Left ventricle myocardium inferior (tissue), 1 donor: ENCODE measurements at regions not wholly inside any gene's neighbourhood (a gene's known extent, or its start where the extent isn't known, plus 50 kb on each side); places are given as distances from the start of the nearest gene placed in this dataset.
A peak's percentile ranks its signal among the peaks of the same experiment; 100 is the strongest.

Source experiments
- DNase-seq: peaks from one replicate; pipeline ENCODE4 v3.0.0-alpha.2; 2020
- H3K27ac ChIP-seq: fragments of 200-600 bp; replicated peaks from 2 replicates; pipeline ENCODE4 v1.8.0; 2021
- H3K27me3 ChIP-seq: fragments of 200-600 bp; 2 replicates; pipeline ENCODE4 v1.8.0; 2021; ENCODE audit warnings: low read depth
- H3K36me3 ChIP-seq: fragments of 200-600 bp; 2 replicates; pipeline ENCODE4 v1.8.0; 2021
- H3K4me1 ChIP-seq: fragments of 200-600 bp; 2 replicates; pipeline ENCODE4 v1.8.0; 2021
- H3K4me3 ChIP-seq: fragments of 200-600 bp; 2 replicates; pipeline ENCODE4 v1.8.0; 2021; ENCODE audit warnings: mild to moderate bottlenecking, moderate library complexity
- H3K9me3 ChIP-seq: fragments of 200-600 bp; replicated peaks from 2 replicates; pipeline ENCODE4 v1.8.0; 2021
- CTCF ChIP-seq: fragments of 200-600 bp; IDR thresholded peaks from 2 replicates; pipeline ENCODE4 v1.8.0; 2021; ENCODE audit warnings: antibody characterized with exemption, mild to moderate bottlenecking, borderline replicate concordance
- intact Hi-C: fragments of 100-400 bp; cut with micrococcal nuclease; formaldehyde crosslinking; loops from one replicate; pipeline ENCODE4 v1.11.0; 2022
- donor health status: DM: no; HTN: yes; CAD: no; lungs with severe emphysema.

- Histone ChIP-seq H3K4me1 (no peaks in the 10 kb centered on the region), H3K27me3 (no peaks in the 10 kb centered on the region), H3K36me3 (no peaks in the 10 kb centered on the region), H3K4me3 (no peak overlapping the region), H3K9me3 (no peaks in the 10 kb centered on the region), H3K27ac (no peak overlapping the region)
- no peak for TF ChIP-seq CTCF
- no peak for DNase-seq
- intact Hi-C loops = no loop called here
Measured at GRCh38 chr12:92615086-92615485, 87.7 kb upstream of the PLEKHG7 start.

- H3K4me1 ChIP-seq = no peaks in the 10 kb centered on the region
- intact Hi-C loops = no loop called here
- no peaks in the 10 kb centered on the region for H3K9me3 ChIP-seq
- no peak overlapping the region for H3K4me3 ChIP-seq
- H3K27me3 ChIP-seq = no peaks in the 10 kb centered on the region
- H3K27ac ChIP-seq = no peak overlapping the region
- H3K36me3 ChIP-seq = no peaks in the 10 kb centered on the region
- no peak for TF ChIP-seq CTCF
- DNase-seq = no peak
Measured at GRCh38 chr12:92614502-92614901, 88.3 kb upstream of the PLEKHG7 start.

- DNase-seq = no peak
- Histone ChIP-seq H3K4me3 (no peak overlapping the region), H3K9me3 (no peaks in the 10 kb centered on the region)
Measured at GRCh38 chr12:92614001-92614400, 88.8 kb upstream of the PLEKHG7 start.

GRCh38 chr12:92612611-92613010 is 90.2 kb upstream of the PLEKHG7 start:
- Histone ChIP-seq H3K9me3 (no peaks in the 10 kb centered on the region), H3K27ac (no peak overlapping the region), H3K4me1 (no peaks in the 10 kb centered on the region), H3K27me3 (no peaks in the 10 kb centered on the region), H3K36me3 (no peaks in the 10 kb centered on the region), H3K4me3 (no peak overlapping the region)
- intact Hi-C loops = no loop called here
- no peak for DNase-seq
- no peak for TF ChIP-seq CTCF

More at GRCh38 chr12:92614001-92614400, 88.8 kb upstream of the PLEKHG7 start:
- Histone ChIP-seq H3K27me3 (no peaks in the 10 kb centered on the region), H3K27ac (no peak overlapping the region), H3K4me1 (no peaks in the 10 kb centered on the region), H3K36me3 (no peaks in the 10 kb centered on the region)
- TF ChIP-seq CTCF = no peak
- intact Hi-C loops = no loop called here

- no peak overlapping the region for H3K4me3 ChIP-seq
- no peaks in the 10 kb centered on the region for H3K27me3 ChIP-seq
- peak; percentile 59 for TF ChIP-seq CTCF
- H3K4me1 ChIP-seq = no peaks in the 10 kb centered on the region
- no peak for DNase-seq
- H3K36me3 ChIP-seq = no peaks in the 10 kb centered on the region
- H3K9me3 ChIP-seq = no peaks in the 10 kb centered on the region
- no peak overlapping the region for H3K27ac ChIP-seq
- intact Hi-C loops = no loop called here
Measured at GRCh38 chr12:92608151-92609091, 94.4 kb upstream of the PLEKHG7 start.
